Upper lobe of left lung (tissue), 6 donors: ENCODE measurements at regions not wholly inside any gene's neighbourhood (a gene's known extent, or its start where the extent isn't known, plus 50 kb on each side); places are given as distances from the start of the nearest gene placed in this dataset.

Experiments used
- ATAC-seq, 2 donors: fragments of 200-7000 bp; cut with Tn5 transposase; one replicate each; pipeline ENCODE4 v1.9.1; 2022; ENCODE audit warnings: mild to moderate bottlenecking in 2 of 2, moderate library complexity in 2 of 2; ENCODE audit not compliant: low FRiP score in 2 of 2
- DNase-seq, 2 donors: peaks; one replicate each; pipeline ENCODE4 v3.0.0-alpha.2; 2019 to 2020
- H3K27ac ChIP-seq, 4 donors: fragments of 200-600 bp; sonication (generic); one replicate each; pipeline ENCODE4 v1.5.1; 2016 to 2019
- H3K27me3 ChIP-seq, 4 donors: fragments of 200-600 bp; sonication (generic); one replicate each; pipeline ENCODE4 v1.5.1; 2017 to 2019
- H3K36me3 ChIP-seq, 4 donors: fragments of 200-600 bp; sonication (generic); one replicate each; pipeline ENCODE4 v1.5.1; 2016 to 2019
- H3K4me1 ChIP-seq, 4 donors: fragments of 200-600 bp; sonication (generic); one replicate each; pipeline ENCODE4 v1.5.1; 2018 to 2019
- H3K4me3 ChIP-seq, 4 donors: fragments of 200-600 bp; sonication (generic); one replicate each; pipeline ENCODE4 v1.5.1; 2017 to 2019; ENCODE audit warnings: mild to moderate bottlenecking in 2 of 4, moderate library complexity in 1 of 4
- H3K9me3 ChIP-seq, 4 donors: fragments of 200-600 bp; sonication (generic); one replicate each; pipeline ENCODE4 v1.5.1; 2018 to 2019
- EP300 ChIP-seq, 4 donors: sonication (generic); formaldehyde crosslinking; IDR thresholded peaks; one replicate each; pipeline ENCODE4 v1.5.1; 2017; ENCODE audit warnings: antibody characterized with exemption in 4 of 4, control low read depth in 2 of 4
- POLR2A ChIP-seq, 4 donors: fragments of 450-650 bp; IDR thresholded peaks; one replicate each; pipeline ENCODE4 v1.5.1; 2016 to 2017; ENCODE audit warnings: antibody characterized with exemption in 4 of 4, mild to moderate bottlenecking in 2 of 4
- POLR2AphosphoS5 ChIP-seq, 2 donors: sonication (generic); formaldehyde crosslinking; IDR thresholded peaks; one replicate each; pipeline ENCODE4 v1.5.1; 2017; ENCODE audit warnings: antibody characterized with exemption in 2 of 2
- whole genome bisulfite sequencing, 2 donors: methylation state at CpG; one replicate each; pipeline ENCODE4 v1.1.5; 2017 to 2018; 5-methylcytosine and 5-hydroxymethylcytosine counted together
- TF ChIP-seq, protein P1 (sequence below), 6 experiments: fragments of 450-650 bp in 4 of 6; fragments of 200-600 bp in 2 of 6; sonication (generic) in 2 of 6; IDR thresholded peaks; one replicate each; pipeline ENCODE4 v1.5.1; 2016 to 2019; ENCODE audit warnings: antibody characterized with exemption in 6 of 6
- donor health status: DM: no; HTN: no; CAD: no; lungs with moderate emphysema.
- donor health status: DM: no; HTN: yes; CAD: no; lungs with severe emphysema.

DNA sequence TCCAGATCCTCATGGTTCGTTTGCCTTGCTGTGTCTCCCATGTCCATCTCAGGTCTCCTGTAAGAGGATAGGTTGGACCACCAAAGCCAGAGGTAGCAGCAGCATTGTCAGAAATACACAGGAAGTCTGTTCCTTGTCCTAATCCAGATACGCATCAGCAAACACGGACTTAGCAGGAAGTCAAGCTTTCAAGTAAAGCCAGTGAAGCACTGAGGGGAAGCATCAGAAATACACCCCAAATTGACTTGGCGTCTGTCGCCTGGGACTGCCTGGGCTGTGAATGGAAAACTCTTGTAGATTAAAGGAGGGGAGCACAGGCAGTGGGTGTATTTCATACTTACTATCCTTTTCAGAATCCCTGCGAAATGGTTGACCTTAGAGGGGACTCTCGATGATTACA, 171.3 kb downstream of the PSAT1 start:
- TF ChIP-seq, protein P1, sequence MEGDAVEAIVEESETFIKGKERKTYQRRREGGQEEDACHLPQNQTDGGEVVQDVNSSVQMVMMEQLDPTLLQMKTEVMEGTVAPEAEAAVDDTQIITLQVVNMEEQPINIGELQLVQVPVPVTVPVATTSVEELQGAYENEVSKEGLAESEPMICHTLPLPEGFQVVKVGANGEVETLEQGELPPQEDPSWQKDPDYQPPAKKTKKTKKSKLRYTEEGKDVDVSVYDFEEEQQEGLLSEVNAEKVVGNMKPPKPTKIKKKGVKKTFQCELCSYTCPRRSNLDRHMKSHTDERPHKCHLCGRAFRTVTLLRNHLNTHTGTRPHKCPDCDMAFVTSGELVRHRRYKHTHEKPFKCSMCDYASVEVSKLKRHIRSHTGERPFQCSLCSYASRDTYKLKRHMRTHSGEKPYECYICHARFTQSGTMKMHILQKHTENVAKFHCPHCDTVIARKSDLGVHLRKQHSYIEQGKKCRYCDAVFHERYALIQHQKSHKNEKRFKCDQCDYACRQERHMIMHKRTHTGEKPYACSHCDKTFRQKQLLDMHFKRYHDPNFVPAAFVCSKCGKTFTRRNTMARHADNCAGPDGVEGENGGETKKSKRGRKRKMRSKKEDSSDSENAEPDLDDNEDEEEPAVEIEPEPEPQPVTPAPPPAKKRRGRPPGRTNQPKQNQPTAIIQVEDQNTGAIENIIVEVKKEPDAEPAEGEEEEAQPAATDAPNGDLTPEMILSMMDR (IDR thresholded peaks at IDR 0.05), result no peak
- no peak for TF ChIP-seq POLR2AphosphoS5 (IDR thresholded peaks at IDR 0.05)
- TF ChIP-seq POLR2A (IDR thresholded peaks at IDR 0.05), result no peak
- TF ChIP-seq EP300 (IDR thresholded peaks at IDR 0.05), result no peak
- WGBS, 2 donors, result 51 to 57% methylated on average over 7 of the region's 7 CpGs
- H3K27me3 ChIP-seq, result no peaks in the 10 kb centered on the region
- H3K27ac ChIP-seq, result no peak overlapping the region
- DNase-seq (no peak), ATAC-seq (no peak)
- no peaks in the 10 kb centered on the region for H3K36me3 ChIP-seq
- no peaks in the 10 kb centered on the region for H3K4me1 ChIP-seq
- no peaks in the 10 kb centered on the region for H3K9me3 ChIP-seq
- H3K4me3 ChIP-seq, result no peak overlapping the region

DNA sequence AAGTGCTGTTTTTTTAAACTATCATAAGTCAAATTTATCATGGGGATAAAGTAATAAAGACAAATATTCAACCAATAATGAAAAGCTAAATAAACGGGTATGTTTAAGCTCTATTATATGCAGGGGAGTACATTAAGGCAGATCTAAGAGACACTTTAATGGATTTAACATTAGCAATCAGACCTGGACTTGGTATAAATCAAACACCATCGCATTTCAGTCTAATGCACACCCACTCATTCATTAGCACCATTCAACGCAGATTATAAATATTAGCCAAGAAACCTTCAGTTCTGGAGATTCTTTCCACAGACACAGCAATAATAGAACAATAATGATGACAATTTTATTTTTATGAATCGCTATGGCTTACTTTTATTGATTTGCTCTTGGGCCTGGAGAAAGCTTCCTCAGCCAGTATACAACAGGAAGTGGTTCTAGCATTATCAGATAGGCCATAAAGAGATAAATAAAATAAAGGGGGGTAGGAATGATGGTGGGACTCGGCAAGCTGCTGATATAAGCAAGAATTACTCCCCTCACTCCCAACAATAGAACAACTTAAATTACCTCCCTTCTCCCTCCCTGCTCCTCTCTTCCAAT, 172.2 kb downstream of the PSAT1 start:
- Histone ChIP-seq H3K36me3 (no peaks in the 10 kb centered on the region), H3K4me1 (no peaks in the 10 kb centered on the region), H3K4me3 (no peak overlapping the region), H3K27me3 (no peaks in the 10 kb centered on the region), H3K9me3 (no peaks in the 10 kb centered on the region), H3K27ac (no peak overlapping the region)
- DNase-seq (no peak), ATAC-seq (no peak)
- 69 to 74% methylated on average over 5 of the region's 5 CpGs for WGBS, 2 donors
- TF ChIP-seq POLR2AphosphoS5 (IDR thresholded peaks at IDR 0.05), result no peak
- TF ChIP-seq, protein P1 (IDR thresholded peaks at IDR 0.05), result no peak

DNA sequence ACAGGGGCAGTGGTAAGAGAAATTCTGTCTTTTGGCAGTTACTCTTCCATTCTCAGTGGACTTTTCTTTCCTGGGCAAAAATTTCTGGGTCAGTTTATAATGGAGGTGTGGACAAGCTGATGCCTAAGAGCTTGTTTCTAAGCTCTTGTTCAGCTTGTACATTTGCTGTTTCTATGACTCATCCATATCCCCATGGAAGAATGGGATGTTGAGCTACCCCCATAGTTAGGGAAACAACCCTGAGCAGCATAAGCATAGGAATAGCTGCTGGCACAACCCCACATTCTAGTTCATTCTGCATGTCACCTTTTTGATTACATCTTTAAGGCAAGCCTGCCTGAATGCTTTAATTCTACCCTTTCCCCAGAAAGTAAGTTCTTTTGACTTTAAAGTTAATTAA, 173.3 kb downstream of the PSAT1 start:
- no peak for ATAC-seq
- no peaks in the 10 kb centered on the region for H3K27me3 ChIP-seq
- H3K36me3 ChIP-seq, result no peaks in the 10 kb centered on the region
- H3K4me1 ChIP-seq, result no peaks in the 10 kb centered on the region
- TF ChIP-seq EP300 (IDR thresholded peaks at IDR 0.05), result no peak
- TF ChIP-seq, protein P1 (IDR thresholded peaks at IDR 0.05), result no peak
- no peak for TF ChIP-seq POLR2AphosphoS5 (IDR thresholded peaks at IDR 0.05)
- no peak for TF ChIP-seq POLR2A (IDR thresholded peaks at IDR 0.05)
- no peak overlapping the region for H3K27ac ChIP-seq
- H3K4me3 ChIP-seq, result no peak overlapping the region
- H3K9me3 ChIP-seq, result no peaks in the 10 kb centered on the region
- no peak for DNase-seq

DNA sequence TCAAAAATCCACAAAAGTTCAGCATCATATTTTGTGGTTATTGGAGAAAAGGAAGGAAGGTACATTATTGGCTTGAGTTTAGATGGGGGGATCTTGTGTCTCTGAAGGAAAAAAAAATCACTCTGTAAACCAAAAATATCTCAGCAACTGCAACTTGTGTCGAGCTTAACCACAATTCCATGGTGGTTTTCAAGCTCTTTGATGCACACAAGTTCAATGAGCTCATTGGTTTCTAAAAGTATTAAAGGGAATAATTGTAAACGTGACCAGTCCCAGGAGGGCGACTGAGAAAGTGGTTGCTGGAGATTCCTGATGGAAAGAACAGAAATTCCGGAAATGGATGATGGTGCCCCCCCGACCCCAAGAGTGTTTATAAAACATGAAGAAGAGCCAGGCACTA, 173.8 kb downstream of the PSAT1 start:
- DNase-seq (no peak), ATAC-seq (no peak)
- 74 to 81% methylated on average over 5 of the region's 5 CpGs for WGBS, 2 donors
- Histone ChIP-seq H3K36me3 (no peaks in the 10 kb centered on the region), H3K9me3 (no peaks in the 10 kb centered on the region), H3K27ac (no peak overlapping the region), H3K4me3 (no peak overlapping the region), H3K4me1 (no peaks in the 10 kb centered on the region), H3K27me3 (no peaks in the 10 kb centered on the region)
- TF ChIP-seq, protein P1 (IDR thresholded peaks at IDR 0.05), result no peak
- TF ChIP-seq EP300 (IDR thresholded peaks at IDR 0.05), result no peak
- TF ChIP-seq POLR2AphosphoS5 (IDR thresholded peaks at IDR 0.05), result no peak
- TF ChIP-seq POLR2A (IDR thresholded peaks at IDR 0.05), result no peak

DNA sequence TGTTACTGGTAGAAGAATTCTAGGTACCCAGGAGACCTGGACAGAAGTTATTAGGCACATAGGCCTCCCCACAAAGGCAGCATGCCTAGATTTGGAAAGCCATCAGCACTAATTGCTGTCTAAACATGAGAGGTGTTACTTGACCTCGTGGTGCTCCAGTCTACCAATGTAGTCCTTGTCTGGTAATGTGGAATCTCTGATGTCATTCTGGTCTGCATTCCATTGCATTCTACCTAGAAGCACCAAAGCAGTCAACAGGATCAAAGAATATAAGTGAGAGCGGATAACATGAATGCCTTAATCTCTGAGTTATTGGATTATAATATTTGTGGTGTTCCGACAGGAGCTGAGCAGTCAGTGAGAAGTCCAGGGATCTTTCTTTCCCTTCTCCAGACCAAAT, 175.2 kb downstream of the PSAT1 start:
- Histone ChIP-seq H3K27me3 (no peaks in the 10 kb centered on the region), H3K4me3 (no peak overlapping the region), H3K27ac (no peak overlapping the region), H3K36me3 (no peaks in the 10 kb centered on the region), H3K4me1 (no peaks in the 10 kb centered on the region), H3K9me3 (no peaks in the 10 kb centered on the region)
- no peak for DNase-seq
- WGBS, 2 donors, result 74 to 83% methylated on average over 3 of the region's 3 CpGs
- TF ChIP-seq POLR2AphosphoS5 (IDR thresholded peaks at IDR 0.05), result no peak
- no peak for TF ChIP-seq EP300 (IDR thresholded peaks at IDR 0.05)
- TF ChIP-seq, protein P1 (IDR thresholded peaks at IDR 0.05), result no peak
- no peak for TF ChIP-seq POLR2A (IDR thresholded peaks at IDR 0.05)
- ATAC-seq, result no peak
